GM21526 (cell line): ENCODE measurements at regions not wholly inside any gene's neighbourhood (a gene's known extent, or its start where the extent isn't known, plus 50 kb on each side); places are given as distances from the start of the nearest gene placed in this dataset.
"Not testable (repeated sequence)": the region's sequence is repeated elsewhere in the genome, so short reads cannot be mapped to it uniquely, and the experiment has no call there.

Experiments used
- ATAC-seq: cut with Tn5 transposase; IDR thresholded peaks from one replicate; pipeline ENCODE4 v1.9.1; 2021; ENCODE audit warnings: moderate library complexity; ENCODE audit not compliant: unreplicated experiment, low FRiP score

DNA sequence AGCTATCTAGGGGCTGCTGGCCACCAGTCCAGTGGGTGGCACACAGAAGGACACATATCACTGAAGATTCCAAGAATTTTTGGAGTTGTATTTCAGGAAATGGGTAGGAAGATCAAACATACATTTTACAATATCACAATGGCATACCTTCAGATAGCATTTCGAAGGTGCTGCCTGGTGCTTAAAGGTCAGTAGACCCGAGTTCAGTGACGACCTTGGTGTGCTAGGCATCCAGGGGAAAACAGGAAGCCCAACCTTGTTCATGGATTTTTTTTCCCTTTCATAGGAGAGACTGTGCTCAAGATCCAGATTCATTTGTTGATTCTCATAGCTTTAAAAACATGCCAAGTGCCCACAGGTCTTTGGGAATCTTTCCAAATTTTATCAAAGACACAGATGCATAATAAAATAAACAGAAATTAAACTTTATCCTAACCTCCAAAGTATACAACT lies 51.0 kb upstream of the RCBTB2 start:
- no peak for ATAC-seq

GRCh38 chr13:48585456-48585840 lies 52.6 kb upstream of the RCBTB2 start:
- ATAC-seq: no peak

GRCh38 chr13:48586591-48587103 lies 53.8 kb upstream of the RCBTB2 start:
- no peak for ATAC-seq

DNA sequence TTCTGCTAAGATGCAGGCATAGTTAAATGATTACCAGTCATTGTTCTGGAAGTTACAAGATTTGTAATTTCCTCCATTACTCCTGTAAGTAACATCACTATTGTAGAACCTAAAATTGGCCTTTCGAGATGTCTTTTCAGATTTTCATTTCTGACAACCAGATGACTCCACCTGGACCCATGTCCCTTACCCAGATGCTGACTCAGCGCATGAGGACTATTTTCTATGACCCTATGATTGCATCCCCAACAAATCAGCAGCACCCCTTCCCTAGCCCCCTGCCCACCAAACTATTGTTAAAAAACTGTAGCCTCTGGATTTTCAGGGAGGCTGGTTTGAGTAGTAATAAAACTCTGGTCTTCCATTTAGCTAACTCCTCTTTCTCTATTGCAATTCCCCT lies 55.2 kb upstream of the RCBTB2 start:
- ATAC-seq: no peak

- ATAC-seq: no peak
These were observed 57.4 kb upstream of the RCBTB2 start for GRCh38 chr13:48590141-48590901.

DNA sequence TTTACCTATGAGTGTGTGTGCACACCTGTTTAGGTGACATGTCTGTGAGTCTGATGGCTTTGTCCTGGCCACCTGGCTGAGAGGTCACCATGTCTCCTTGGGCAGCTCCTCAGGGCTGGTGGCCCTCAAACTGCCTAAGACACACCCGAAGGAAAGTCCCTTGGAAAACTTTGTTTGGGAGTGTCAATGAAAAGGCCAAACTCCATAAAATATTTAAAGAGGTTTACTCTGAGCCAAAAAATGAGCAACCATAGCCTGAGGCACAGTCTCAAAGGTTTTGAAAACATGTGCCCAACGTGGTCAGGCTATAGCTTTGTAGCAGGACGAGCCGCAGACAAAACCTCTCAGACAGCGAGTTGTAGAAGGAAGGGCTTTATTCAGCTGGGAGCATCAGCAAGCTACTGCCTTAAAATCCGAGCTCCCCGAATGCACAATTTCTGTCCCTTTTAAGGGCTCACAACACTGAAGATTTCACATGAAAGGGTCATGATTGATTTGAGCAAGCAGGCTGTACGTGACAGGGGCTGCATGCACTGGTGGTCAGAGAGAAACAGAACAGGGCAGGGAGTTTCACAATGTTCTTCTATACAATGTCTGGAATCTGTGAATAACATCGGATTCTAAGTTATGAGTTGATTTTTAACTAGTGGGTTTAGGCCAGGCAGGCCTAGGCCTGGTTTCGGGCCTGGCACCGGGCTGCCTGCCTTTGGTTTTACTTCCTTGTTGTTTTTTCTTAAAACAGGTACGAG lies 58.4 kb upstream of the RCBTB2 start:
- not testable (repeated sequence) for ATAC-seq

DNA sequence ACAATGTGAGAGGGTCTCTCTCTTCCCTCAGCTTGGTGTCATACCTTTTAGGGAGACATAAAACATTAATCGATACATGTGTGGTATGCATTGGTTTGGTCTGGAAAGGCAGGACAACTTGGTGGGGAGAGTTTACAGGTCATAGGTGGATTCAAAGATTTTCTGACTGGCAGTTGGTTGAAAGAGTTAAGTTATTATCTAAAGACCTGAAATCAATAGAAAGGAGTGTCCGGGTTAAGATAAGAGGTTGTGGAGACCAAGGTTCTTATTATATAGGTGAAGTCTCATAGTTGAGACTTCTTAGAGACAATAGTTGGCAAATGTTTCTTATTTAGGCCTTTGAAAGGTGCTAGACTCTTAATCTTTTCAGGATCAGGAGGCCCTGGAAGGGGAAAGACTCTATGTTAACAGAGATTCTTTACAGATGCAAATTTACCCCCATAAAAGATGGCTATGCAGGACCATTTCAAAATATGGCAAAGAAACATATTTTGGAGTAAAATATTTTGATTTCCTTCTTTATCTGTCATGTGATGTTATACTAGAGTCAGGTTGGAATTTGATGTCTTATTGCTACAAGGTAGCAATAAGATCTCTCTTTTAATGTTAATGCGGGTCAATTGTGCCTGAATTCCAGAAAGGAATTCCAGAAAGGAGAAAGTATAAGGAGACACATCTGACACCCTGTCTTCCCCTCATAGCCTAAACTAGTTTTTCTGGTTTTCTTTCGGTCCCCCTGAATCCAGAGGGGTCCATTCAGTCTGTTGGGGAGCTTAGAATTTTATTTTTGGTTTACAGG lies 59.2 kb upstream of the RCBTB2 start:
- no peak for ATAC-seq

DNA sequence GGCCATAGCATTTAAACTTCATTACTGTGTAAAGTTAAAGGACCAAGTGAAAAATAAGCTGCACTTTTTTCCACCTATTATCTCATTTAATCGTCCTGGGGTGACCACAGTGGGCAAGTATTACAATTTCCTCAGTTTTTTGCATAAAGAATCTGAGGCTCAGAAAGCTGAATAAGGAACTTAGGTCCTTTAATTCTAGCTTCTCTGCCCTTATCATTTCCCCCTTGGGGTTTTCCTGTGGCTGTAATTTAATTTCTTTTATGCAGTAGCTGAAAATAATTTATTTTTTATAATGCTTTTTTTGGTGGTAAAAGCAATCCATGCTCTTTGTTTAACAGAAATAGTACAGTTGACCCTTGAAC lies 59.8 kb upstream of the RCBTB2 start:
- no peak for ATAC-seq

DNA sequence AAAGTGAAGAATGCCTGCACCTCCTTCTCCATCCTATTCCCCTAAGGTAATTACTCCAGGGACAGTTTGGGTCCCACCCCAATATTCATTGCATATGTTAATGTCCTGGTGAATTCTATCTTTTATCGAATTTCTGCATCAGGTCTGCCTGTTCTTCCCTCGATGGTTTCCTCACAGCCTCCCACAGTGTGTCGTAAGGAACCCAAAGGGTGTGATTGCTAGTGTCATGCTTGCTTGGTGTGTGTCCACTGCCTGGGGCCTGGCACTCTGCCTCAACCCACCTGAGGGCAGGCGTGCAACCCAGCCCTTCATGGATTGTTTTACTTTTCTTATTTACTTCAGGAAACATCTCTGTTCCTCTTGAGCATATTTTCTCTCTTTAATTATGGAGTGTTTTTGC lies 60.2 kb upstream of the CYSLTR2 start:
- no peak for ATAC-seq

DNA sequence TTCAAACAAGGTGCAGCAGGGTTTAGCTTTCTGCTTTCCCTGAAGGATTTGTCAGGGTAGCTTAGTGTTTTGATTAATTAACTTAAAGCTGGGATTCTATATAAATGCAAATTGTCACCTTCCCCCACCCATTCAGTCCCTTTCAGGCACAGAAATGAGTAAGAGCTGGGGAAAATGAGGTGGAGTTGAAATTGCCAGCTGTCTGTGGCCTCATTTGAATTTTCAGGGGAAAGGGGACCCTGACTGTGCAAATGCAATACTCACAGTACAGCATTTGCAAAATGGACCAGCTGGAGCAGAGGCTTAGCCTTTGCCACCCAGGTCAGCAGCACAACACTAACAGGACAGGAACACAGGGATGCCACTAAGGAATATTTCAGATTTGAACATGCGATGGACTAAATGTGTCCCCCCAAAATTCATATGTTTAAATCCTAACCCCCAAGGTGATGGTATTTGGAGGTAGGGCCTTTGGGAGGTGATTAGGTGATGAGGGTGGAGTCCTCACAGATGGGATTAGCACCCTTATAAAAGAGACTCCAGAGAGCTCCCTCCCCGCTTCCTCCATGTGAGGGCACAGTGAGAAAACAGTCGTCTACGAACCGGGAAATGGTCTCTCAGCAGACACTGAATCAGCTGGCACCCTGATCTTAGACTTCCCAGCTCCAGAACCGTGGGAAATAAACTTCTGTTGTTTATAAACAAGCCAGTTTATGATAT lies 59.5 kb upstream of the CYSLTR2 start:
- no peak for ATAC-seq

GRCh38 chr13:48595431-48596429 lies 58.0 kb upstream of the CYSLTR2 start:
- peak; percentile 50 for ATAC-seq

DNA sequence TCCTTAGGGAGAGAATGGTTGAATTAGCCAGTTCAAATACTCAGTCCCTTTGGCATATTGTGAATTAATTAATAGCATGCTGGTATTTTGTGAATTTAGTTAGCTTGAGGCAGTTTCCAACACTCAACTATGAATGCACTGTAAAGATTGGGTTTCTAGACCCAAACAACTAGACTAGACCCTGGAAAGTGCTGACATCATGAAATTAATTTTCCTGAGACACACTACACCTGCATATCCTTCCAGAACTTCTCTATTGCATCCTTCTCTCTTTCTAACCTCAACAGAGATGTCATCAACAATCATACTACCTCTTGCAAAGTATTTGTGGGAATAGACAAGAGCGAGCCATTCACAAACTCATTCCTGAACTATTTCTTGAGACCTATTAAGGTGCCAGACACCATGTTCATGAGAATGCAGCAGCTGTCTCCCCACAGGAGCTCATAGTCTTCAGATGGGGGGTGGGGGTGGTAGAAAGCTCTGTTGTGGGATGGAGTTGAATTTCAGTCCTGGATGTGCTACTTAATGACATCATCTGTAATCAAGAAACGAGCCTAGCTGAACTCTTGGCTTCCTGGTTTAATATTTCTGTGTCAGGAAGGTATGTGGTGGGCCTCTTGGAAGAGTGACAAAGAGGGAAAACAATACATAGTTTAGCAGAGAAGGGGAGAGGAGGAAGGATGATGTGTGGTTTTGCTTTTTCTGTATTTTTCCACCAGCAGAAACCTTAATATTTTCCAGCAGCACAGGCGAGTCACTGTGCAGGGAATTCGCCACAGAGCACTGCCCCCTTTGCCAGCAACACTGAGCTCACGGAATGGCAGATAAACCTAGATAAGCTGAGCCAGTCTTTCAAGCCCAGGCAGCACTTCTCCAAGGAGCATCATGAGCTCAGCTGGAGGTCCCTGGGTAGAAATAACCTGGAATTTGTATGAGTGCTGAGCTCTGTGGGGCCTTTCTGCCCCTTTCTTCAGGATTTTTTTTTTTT lies 53.1 kb upstream of the CYSLTR2 start:
- no peak for ATAC-seq

GRCh38 chr13:48602296-48603016 lies 51.3 kb upstream of the CYSLTR2 start:
- ATAC-seq: no peak

DNA sequence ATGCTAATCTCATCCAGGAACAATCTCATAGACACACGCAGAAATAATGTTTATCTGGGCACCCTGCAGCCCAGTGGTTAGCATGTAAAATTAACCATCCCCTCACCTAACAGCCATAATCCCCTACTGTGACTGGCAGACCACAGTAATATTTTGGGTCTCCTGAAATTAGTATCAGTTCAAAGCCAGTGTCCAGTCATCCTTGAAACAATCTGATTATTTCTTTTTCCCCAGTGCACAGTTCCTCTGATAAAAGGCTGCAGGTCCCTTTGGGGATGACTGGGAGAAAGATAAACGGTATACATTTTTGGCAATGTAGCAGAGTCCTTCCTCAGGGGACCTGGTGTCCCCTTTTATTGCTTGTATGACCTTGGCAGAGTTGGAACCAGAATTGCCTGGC lies 50.4 kb upstream of the CYSLTR2 start:
- ATAC-seq: no peak
